ENCODE measurements at regions not wholly inside any gene's neighbourhood (a gene's known extent, or its start where the extent isn't known, plus 50 kb on each side); places are given as distances from the start of the nearest gene placed in this dataset.

- Histone ChIP-seq H2AFZ (ENCODE audit: low read depth, low read length) (no peak overlapping the region), H3K4me2 (ENCODE audit: insufficient read depth, low read length) (no peak overlapping the region), H3K4me1 (ENCODE audit: control insufficient read depth, extremely low read depth, insufficient read depth, low read length) (no peaks in the 10 kb centered on the region), H3K27ac (ENCODE audit: insufficient read depth, low read depth, low read length) (no peak overlapping the region), H3K36me3 (ENCODE audit: control insufficient read depth in 2 of 2, extremely low read depth in 1 of 2, insufficient read depth in 2 of 2, low read length in 2 of 2) (no peaks in the 10 kb centered on the region), H4K20me1 (replicated peaks; ENCODE audit: control insufficient read depth, extremely low read depth, insufficient read depth, low read length) (no peaks in the 10 kb centered on the region), H3K79me2 (ENCODE audit: control insufficient read depth, insufficient read depth, low read length) (no peaks in the 10 kb centered on the region), H3K9ac (replicated peaks; ENCODE audit: extremely low read depth, insufficient read depth, low read length) (no peak overlapping the region), H3K9me3 (replicated peaks; ENCODE audit: control insufficient read depth, insufficient read depth, low read length) (peaks cover 8% of the 10 kb centered on the region), H3K27me3 (ENCODE audit: control insufficient read depth in 2 of 2, insufficient read depth in 2 of 2, low read length in 2 of 2) (no peaks in the 10 kb centered on the region), H3K4me3 (replicated peaks in 1 of 3; ENCODE audit: insufficient read depth in 1 of 3, low read depth in 1 of 3, low read length in 3 of 3) (no peak overlapping the region), H3K9me1 (replicated peaks; ENCODE audit: control insufficient read depth, extremely low read depth, insufficient read depth, low read length) (no peaks in the 10 kb centered on the region)
- TF ChIP-seq JUN (IDR thresholded peaks at IDR 0.05; ENCODE audit: borderline replicate concordance, insufficient read depth, insufficient read length, low read depth) (no peak), FOS (IDR thresholded peaks at IDR 0.05; ENCODE audit: borderline replicate concordance, insufficient read depth, low read length) (no peak), POLR2A (IDR thresholded peaks at IDR 0.05; ENCODE audit: low read depth, low read length) (no peak), POLR2AphosphoS5 (IDR thresholded peaks at IDR 0.05; ENCODE audit: insufficient read depth, low read depth, low read length) (no peak), GATA2 (IDR thresholded peaks at IDR 0.05; ENCODE audit: insufficient read depth, insufficient read length, low read depth, low read length) (no peak), MAX (IDR thresholded peaks at IDR 0.05; ENCODE audit: insufficient read depth, insufficient read length) (no peak), EZH2 (IDR thresholded peaks at IDR 0.05; ENCODE audit: borderline replicate concordance, low read depth, low read length, severe bottlenecking) (no peak), MYC (IDR thresholded peaks at IDR 0.05; ENCODE audit: low read depth, low read length) (no peak)
- TF ChIP-seq, protein P1, sequence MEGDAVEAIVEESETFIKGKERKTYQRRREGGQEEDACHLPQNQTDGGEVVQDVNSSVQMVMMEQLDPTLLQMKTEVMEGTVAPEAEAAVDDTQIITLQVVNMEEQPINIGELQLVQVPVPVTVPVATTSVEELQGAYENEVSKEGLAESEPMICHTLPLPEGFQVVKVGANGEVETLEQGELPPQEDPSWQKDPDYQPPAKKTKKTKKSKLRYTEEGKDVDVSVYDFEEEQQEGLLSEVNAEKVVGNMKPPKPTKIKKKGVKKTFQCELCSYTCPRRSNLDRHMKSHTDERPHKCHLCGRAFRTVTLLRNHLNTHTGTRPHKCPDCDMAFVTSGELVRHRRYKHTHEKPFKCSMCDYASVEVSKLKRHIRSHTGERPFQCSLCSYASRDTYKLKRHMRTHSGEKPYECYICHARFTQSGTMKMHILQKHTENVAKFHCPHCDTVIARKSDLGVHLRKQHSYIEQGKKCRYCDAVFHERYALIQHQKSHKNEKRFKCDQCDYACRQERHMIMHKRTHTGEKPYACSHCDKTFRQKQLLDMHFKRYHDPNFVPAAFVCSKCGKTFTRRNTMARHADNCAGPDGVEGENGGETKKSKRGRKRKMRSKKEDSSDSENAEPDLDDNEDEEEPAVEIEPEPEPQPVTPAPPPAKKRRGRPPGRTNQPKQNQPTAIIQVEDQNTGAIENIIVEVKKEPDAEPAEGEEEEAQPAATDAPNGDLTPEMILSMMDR (IDR thresholded peaks at IDR 0.05; ENCODE audit: extremely low read depth in 1 of 2, insufficient read depth in 1 of 2, low read depth in 1 of 2, low read length in 2 of 2) = no peak
- DNase-seq (ENCODE audit: low read depth, low spot score) = no peak
- POLR2A ChIA-PET = no interaction called here
- no TSS peak for BruUV-seq (replicated peaks)
- intact Hi-C loops (cut with micrococcal nuclease) (no loop called here), dilution Hi-C loops (cut with MboI; ENCODE audit: extremely low pct_ligation_motif_present, low sequenced_read_pairs) (no loop called here)
- no peak for FAIRE-seq
- CTCF ChIA-PET = no interaction called here
These were observed 255.7 kb upstream of the PPP2R2D start for GRCh38 chr10:131644864-131645658.
